Kasumi-1 (cell line): ENCODE measurements at regions not wholly inside any gene's neighbourhood (a gene's known extent, or its start where the extent isn't known, plus 50 kb on each side); places are given as distances from the start of the nearest gene placed in this dataset.
"Not testable (repeated sequence)": the region's sequence is repeated elsewhere in the genome, so short reads cannot be mapped to it uniquely, and the experiment has no call there.

Source experiments
- DNase-seq, 2 experiments: peaks; one replicate each; lab custom pipeline; 2025; lab: John Stamatoyannopoulos, UW

DNA sequence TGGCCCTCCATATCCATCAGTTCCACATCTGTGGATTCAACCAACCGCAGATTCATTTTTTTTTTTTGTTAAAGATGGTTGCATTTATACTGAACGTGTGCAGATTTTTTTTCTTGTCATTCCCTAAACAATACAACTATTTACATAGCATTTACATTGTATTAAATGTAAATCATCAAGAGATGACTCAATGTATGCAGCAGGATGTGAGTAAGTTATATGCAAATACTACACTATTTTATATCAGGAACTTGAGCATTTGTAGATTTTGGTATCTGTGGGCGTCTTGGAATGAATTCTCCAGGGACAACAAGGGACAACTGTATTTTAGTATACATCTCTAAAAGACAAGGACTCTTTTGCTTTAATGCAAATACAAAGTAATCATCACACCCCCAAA is 299.2 kb upstream of the ZNF608 start:
- DNase-seq = no peak

DNA sequence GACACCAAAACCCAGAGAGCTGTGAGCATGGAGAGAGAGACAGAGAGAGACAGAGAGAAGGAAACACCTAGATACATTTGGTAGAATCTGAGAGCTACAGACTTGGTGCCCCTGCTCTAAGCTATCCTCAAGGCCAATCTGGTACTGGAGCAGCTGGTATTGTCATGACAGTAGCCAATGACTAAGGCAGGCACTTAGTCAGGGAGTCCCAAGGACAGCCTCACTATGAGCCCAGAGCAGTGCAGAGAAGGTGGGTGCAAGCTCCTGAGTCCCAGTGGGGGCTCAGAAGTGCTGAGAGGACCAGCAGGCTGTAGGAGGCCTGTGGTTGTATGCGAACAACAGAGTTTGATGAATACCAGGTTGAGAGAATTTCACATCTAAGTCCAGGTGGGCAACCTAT is 300.4 kb upstream of the ZNF608 start:
- DNase-seq = no peak

DNA sequence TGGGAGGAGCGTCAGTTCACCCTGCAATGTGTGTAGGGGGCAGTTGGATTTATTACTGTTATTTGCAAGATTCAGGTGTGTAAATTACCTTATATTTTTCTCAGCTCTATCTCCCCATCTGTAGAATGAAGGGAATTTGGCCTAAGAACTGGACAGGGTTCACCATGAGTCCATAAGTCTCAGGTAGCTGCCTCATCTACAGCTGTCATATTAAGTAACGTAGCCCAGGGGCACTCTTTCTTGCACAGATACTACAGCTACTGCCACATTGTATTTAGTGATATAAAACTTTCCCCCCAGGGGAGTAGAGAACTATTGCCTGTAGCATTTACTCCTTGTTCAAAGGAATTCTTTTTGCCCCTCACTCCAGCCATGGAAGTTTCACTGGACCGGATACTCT is 301.4 kb upstream of the ZNF608 start:
- no peak for DNase-seq

DNA sequence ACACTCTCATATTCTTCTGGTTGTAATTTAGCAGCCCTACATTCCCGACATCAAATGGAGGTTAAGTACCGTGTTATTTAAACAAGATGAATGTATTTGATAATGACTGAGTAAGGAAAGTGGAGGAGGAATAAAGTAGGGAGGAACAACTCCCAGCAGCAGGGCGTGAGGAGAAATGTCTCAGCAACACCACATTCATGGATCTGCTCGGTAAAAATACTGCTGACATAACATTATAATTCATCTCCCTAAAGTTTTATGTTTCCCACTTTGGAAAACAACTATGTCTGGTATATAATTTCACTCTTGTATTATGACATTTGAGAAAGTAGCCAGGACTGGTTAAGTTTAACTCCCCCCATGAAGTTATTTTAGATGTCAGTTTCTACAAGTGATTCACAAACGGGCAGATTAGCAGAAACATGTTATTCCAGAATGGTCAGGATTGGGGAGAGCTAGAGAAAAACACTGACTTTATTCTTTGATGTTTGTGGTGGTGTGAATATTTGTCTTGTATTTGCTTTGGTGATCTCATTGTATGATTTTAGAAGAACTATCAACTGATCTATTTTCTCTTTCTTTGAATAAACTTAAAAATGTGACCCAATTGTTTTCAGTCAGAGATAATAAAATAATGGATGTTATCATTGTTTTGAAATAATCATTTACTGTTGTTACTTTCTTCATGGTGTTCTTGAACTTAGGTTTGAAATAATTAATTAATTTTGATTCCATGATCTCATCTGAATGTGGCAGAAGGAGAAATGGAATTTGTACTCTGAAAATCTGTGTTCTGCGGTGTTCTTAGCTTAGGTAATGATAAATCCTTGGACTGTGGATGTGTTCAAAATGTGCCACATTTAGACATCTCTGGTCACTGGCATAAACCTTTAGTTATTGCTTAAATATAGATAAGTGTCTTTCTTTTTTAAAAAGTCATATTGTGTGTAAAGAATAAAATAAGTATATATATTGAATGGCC is 303.6 kb upstream of the ZNF608 start:
- no peak for DNase-seq

DNA sequence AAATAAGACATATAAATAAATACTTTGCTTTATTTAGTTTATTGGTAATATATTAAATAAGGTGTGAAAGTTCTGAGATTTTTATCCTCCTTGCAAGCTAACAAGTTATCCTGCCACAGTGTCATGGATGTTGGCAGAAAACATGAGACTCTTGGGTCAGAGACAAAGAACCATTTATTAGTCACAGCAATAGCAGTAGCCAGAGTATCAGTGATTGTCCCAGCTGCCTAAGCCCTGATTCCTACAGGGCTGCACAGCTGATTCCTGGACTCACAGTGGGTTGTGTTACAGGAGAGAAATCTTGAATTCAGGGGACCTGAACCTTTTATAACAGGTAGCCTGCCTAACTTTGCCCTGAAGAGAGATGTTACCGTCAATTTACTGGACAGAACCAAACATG is 304.5 kb upstream of the ZNF608 start:
- DNase-seq = no peak

DNA sequence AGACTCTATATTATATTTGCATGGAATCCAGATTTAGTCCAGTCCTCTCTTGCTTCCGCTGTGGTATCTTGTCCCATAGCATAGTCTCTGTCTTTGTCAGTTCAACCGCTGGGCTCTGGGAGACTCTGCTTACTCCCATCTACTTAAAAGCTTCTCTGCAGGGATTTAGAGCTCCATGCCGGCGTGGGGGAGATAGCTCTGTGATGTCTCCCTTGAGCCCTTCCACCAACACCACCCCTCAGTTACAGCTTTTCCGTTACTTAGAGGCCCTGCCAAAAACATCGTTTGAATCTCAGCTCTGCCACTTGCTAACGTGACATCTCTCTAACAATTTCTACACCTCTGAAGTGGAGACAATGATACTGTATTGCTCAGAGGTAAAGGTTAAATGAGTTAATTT is 306.1 kb upstream of the ZNF608 start:
- no peak for DNase-seq

DNA sequence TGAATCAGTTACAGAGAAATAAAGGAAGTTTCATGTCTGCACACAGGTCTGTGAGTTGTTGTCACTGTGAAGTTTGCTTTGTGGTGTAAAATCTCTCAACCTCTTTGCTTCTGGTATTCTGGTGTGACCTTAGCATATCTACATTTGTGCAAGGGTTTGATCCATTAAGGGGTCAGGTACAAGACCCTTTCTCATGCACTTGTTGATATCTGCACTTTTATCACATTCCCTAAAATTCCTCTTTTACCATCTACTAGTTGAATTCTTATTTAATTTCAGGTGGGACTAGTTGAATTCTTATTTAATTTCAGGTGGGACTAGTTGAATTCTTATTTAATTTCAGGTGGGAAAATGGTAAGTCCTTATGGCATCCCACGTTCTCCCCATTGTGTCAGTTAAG is 306.7 kb upstream of the ZNF608 start:
- no peak for DNase-seq

DNA sequence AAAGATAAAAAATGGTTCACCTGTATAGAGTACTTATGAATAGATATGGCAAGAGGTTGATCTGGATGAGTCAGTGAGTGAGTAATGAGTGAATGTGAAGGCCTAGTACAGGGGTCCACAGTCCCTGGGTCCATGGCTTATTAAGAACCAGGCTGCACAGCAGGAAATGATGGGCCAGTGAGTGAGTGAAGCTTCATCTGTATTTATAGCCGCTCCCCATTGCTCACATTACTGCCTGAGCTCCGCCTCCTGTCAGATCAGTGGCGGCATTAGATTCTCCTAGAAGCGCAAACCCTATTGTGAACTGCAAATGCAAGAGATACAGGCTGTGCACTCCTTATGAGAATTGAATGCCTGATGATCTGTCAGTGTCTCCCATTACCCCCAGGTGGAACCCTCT is 307.7 kb upstream of the ZNF608 start:
- DNase-seq = no peak

DNA sequence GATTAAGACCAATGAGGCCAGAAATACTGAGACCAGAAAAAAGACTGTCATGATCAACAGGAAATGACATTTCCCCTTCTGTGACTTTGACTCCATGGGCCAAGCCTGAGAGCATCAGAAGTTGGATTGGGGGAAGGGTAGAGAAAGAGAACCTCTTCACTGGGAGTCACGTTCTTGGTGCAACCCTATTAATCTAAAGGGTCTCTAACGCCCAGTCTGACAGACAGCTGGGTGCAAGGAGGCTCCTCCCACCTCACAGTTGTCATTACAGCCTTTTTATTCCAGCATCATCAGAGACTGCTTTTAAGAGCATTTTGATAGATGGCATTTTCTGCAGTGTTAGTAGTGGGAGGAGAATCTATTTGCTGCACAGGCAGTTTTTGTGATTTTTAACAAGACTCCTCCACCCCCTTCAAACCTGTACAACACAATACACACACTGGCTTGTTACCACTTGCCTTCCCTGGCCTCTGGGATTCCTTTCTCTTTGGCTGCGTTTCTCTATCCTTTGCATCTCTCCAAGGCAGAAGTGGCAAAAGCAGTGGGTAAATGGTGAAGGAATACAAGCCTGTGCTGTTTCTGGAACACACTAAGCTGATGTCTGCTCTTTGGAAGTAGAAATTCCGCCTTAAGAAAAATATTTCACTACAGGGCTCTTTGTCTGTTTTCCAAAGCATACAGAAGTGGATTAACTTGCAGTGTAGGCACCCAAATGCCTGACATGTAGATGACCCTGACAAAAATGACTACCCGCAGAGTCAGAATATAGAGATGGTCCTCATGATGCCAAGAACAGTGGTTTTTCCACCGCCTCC is 310.4 kb upstream of the ZNF608 start:
- DNase-seq = no peak

DNA sequence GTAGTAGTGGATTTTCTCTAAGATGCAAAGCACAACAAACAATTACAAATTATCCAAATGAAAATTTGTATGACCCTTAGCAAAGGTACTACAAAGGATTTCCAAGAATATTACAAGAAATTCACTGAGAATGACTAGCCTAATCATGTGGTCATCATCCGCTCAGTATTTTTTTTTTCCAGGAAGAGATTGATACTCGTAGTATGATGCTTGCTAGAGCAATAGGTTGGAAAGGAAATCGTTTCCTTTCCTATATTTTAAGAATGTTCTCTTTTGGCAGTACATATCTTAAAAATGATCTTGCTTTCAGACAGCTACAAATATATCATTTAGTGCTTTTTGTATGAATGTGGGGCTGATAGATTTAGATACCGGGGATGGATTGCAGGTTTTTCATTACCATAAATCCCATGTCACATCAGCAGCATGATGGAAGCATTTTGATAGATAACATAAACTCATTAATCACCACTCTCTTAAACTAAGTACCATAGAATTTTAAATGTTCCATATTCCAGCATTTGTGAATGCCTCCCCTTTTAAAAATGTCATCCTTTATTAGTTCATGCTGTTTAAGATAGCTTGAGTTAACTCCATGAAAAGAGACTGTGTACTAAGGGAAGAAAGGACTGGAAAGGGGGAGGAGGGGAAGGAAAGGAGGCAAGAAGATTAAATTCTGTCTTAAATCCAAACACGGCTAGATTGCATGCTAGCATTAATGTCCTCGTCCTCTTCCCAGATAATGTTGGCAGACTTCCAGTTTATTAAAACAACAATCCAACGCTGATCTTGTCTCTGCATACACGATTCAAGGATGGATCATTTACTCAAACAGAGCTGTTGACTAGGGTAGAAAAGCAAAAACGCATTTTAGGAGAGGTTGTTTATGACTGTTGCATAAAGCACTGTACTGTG is 311.7 kb upstream of the ZNF608 start:
- DNase-seq = no peak

DNA sequence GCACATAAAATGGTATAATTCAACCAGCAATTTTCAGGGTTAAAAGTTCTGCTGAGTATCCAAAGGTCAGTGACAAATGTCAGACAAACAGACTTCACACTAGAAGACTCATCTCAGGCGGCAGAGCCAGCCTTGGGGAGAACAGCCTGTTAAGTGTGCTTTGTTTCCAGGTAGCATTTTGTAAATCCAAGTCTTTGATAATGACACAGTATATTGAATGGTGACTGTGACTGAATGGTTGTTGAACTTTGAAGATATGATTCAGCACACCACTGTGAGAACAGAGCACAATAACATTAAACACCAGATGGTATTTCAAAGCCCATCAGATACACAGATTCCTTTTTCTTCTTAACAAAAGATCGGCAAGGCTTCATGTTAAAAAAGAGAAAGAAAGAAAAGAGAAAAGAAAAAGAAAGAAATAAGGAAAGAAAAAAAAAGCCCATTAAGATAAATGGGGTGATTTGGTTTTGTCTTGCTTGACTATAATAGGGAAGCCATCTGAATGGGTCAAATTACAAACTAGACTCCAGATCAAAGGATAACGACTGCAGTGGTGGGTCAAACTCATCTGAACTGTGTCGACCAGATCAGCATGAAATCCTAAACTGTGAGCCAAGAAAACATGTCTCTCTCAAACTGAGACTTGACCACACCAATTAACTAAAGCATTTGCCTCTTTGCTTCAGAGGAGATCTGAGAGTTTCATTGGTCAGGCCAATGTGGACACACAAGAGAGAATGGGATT is 313.0 kb upstream of the ZNF608 start:
- DNase-seq = no peak

DNA sequence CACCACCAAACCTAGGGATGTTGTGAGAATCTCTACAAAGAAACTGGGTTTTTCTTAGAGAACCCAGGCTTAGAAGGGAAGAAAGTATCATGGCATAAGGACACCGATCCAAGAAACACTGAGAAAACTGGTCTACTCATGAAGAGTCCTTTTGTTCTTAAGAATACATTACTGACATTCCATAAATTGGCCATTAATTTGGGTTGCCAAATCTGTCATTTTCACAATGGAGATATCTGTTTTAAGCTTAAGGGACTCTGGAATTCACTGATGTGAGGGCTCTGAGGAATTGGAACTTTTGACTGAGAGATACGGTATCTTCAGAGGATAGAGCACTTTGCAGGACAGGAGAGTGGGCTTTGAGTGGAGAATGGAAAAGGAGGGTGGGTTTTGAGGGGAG is 315.3 kb upstream of the ZNF608 start:
- no peak for DNase-seq

DNA sequence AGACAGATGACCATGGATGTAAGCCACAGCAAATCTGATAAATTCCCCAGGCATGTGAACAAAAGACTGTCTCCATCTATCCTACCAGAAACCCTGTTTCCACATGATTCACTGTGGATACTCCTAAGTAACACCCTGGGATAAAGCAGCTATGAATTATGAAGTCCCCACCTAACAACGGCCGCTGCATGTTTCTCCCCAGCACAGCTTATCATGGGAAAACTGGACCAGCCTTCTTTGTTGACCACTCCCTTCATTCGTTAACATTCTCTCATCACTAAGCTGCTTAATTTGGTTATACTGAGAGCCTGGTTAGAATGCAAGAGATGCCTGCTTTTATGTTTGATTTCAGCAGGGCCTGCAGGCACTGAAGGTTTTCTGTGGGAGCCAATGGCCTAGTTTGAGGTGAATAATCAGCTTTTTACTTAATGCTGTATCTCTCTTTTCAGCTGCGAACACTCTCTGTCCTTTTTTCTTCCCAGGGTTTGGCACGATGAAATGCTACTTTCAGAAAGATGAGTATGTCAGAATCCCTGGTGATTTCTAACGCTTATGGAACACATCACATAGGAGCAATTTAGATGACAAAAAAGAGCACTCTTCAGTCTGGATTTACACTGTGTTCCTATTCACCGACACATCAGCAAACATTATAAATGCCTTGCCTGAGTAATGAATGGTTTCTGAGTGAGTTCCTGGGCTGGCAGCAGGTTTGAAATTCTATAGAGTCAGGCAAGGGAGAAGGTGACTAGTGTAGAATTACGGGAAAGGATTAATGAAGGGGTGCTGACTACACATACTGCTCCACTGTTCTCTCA is 318.4 kb upstream of the ZNF608 start:
- DNase-seq = no peak

DNA sequence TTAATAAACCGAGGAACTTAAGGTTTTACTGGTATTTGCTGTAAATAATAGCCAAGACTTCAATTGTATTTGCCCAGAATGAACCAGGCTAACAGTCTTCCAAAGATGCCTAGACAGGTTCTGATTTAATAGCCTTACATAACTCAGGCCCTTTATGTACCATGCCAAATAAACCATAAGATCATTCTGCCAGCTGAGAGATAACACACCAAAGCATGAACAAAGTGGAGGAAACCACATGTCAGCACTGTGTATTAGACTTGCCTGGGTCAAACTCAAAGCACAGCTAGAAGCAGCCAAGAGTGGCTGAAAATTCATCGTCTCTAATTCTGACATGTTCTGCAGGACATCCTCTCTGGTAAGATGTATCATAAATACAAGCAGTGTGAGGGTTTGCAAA is 319.3 kb upstream of the ZNF608 start:
- DNase-seq = no peak

DNA sequence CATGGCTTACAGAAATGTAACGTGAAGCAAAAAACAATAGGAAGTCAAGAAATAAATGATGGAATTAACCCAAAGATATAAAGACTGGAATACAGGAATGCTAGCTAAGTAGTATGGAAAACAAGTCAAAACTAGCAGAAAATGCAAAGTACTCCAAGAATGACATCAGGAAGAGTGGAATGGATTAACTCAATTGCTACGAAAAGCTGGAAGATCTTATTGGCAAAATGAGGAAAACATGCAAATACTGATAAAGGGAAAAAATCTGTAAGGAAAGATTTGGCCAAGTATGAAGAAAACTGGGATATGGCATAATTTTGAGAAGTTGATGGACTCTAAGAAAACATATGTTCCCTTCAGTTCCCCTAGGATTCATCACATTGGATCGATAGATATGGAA is 324.5 kb upstream of the ZNF608 start:
- DNase-seq = no peak

DNA sequence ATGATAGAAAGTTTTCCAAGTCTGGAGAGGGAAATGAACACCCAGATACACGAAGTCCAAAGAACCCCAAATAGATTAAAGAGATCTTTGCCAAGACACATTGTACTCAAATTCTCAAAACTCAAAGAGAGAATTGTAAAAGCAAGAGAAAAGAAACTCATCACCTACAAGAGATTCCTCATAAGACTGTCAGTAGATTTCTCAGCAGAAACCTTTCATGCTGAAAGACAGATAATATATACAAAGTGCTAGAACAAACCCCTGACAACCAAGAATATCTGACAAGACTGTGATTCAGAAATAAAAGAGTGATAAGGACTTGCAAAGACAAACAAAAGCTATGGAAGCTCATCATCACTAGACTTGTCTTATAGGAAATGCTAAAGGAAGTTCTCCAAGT is 326.7 kb upstream of the ZNF608 start:
- DNase-seq = no peak

DNA sequence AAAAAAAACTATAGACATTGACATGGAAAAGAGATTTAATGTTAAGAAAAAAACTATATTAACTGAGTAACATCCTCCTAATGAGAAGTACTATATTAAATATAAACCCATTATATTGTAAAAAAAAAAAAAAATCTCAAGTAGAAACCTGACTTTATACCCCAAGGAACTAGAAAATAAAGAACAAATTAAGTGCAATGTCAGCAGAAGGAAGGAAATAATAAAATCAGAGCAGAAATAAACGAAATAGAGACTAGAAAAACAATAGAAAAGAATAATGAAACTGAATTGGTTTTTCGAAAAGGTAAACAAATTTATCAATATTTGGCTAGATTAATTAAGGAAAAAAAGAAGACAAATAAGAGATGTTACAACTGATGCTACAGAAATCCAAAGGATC is 329.1 kb upstream of the ZNF608 start:
- no peak for DNase-seq

DNA sequence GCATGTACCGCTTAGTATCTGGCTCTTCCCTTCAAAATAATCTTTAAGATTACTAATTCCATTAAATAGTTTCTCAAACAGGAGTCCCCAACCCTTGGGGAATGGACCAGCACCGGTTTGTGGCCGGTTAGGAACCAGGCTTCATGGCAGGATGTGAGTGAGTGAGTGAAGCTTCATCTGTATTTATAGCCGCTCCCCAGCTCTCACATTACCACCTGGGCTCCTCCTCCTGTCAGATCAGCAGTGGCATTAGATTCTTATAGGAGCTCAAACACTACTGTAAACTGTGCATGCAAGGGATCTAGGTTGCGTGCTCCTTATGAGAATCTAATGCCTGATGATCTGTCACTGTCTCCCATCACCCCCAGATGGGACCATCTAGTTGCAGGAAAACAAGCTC is 332.6 kb upstream of the ZNF608 start:
- DNase-seq = not testable (repeated sequence)

DNA sequence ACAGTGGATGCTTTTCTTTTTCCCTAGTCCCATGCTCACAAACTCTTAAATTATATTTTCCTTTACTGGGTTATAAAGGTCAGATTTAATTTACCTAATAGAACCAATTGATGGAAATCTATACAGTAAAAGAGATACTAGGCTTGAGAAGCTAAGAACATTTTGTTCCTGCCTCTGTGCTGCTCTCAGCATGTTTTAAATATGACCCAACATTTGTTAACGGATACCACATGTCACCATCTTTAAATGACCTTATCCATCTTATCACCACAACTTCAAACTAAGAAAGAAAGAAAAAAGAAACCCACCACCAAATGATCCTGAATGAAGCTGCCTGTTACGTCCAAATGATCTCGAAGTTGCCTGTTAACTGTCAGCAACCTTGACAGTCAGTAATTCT is 334.7 kb upstream of the ZNF608 start:
- DNase-seq = no peak

DNA sequence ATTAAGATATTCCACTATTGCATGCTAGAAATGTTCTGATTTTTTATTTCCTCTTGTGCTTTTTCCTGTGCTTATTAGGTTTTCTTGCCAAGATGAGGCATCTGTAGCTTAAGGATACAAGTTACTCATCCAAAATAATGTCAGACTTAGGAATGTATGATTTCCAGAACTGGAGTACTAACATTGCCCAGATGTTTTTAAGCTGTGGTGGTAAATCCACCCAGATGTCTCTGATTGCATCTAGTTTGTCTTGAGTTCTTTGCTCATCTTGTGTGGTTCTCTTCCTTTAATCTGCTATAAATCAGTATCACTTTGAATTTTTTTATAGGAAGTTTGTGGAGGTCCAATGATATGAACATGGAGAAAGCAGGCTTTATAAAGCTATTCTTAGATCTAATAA is 337.5 kb upstream of the ZNF608 start:
- no peak for DNase-seq
